ENCODE measurements at regions not wholly inside any gene's neighbourhood (a gene's known extent, or its start where the extent isn't known, plus 50 kb on each side); places are given as distances from the start of the nearest gene placed in this dataset.
A peak's percentile ranks its signal among the peaks of the same experiment; 100 is the strongest.

GRCh38 chr9:38335686-38336085, 56.8 kb upstream of the ALDH1B1 start:
- H3K4me1 ChIP-seq = peaks cover 0 to 8% (median 0%) of the 10 kb centered on the region in 12 donors
- H3K36me3 ChIP-seq = no peaks in the 10 kb centered on the region
- H3K4me3 ChIP-seq = no peak overlapping the region
- DNase-seq = no peak
- intact Hi-C loops (cut with DNase I) = no loop called here
- no peaks in the 10 kb centered on the region for H3K27me3 ChIP-seq
- ATAC-seq = no peak
- no peak overlapping the region for H3K27ac ChIP-seq
- no peaks in the 10 kb centered on the region for H3K9me3 ChIP-seq
- TF ChIP-seq POLR2A (IDR thresholded peaks at IDR 0.05) (no peak), CTCF (IDR thresholded peaks at IDR 0.05) (no peak)
- WGBS, 4 donors = 79 to 100% (median 84%) methylated on average over 1 of the region's 1 CpG

- intact Hi-C loops (cut with DNase I) = no loop called here
- 44 to 49% (median 48%) methylated on average over 3 of the region's 3 CpGs for WGBS, 4 donors
- ATAC-seq (no peak), DNase-seq (no peak)
- Histone ChIP-seq H3K36me3 (no peaks in the 10 kb centered on the region), H3K4me3 (no peak overlapping the region), H3K4me1 (peaks cover 0 to 8% (median 0%) of the 10 kb centered on the region in 12 donors), H3K27ac (no peak overlapping the region), H3K9me3 (no peaks in the 10 kb centered on the region), H3K27me3 (no peaks in the 10 kb centered on the region)
- TF ChIP-seq POLR2A (IDR thresholded peaks at IDR 0.05) (no peak), CTCF (IDR thresholded peaks at IDR 0.05) (peak in 5 of 12 donors; percentile 19 to 40 (median 27))
Observed at GRCh38 chr9:38334234-38334633, 58.3 kb upstream of the ALDH1B1 start.

GRCh38 chr9:38333047-38333446, 59.5 kb upstream of the ALDH1B1 start:
- TF ChIP-seq POLR2A (IDR thresholded peaks at IDR 0.05) (no peak), CTCF (IDR thresholded peaks at IDR 0.05) (no peak)

GRCh38 chr9:38332625-38333024, 59.9 kb upstream of the ALDH1B1 start:
- Histone ChIP-seq H3K36me3 (no peaks in the 10 kb centered on the region), H3K27me3 (no peaks in the 10 kb centered on the region), H3K27ac (no peak overlapping the region), H3K9me3 (no peaks in the 10 kb centered on the region), H3K4me3 (no peak overlapping the region), H3K4me1 (peaks cover 0 to 8% (median 0%) of the 10 kb centered on the region in 12 donors)
- ATAC-seq = no peak
- WGBS, 4 donors = 92 to 95% (median 92%) methylated on average over 4 of the region's 4 CpGs
- no peak for DNase-seq
- TF ChIP-seq POLR2A (IDR thresholded peaks at IDR 0.05) (no peak), CTCF (IDR thresholded peaks at IDR 0.05) (no peak)
- intact Hi-C loops (cut with DNase I) = no loop called here

More at GRCh38 chr9:38333047-38333446, 59.5 kb upstream of the ALDH1B1 start:
- no peaks in the 10 kb centered on the region for H3K9me3 ChIP-seq
- intact Hi-C loops (cut with DNase I) = no loop called here
- peaks cover 0 to 8% (median 0%) of the 10 kb centered on the region in 12 donors for H3K4me1 ChIP-seq
- no peak overlapping the region for H3K4me3 ChIP-seq
- ATAC-seq (no peak), DNase-seq (no peak)
- 79 to 94% (median 85%) methylated on average over 5 of the region's 5 CpGs for WGBS, 4 donors
- no peak overlapping the region for H3K27ac ChIP-seq
- H3K27me3 ChIP-seq = no peaks in the 10 kb centered on the region
- H3K36me3 ChIP-seq = no peaks in the 10 kb centered on the region
